Mesenchymal stem cell (in vitro differentiated cells and primary cell): ENCODE measurements at regions not wholly inside any gene's neighbourhood (a gene's known extent, or its start where the extent isn't known, plus 50 kb on each side); places are given as distances from the start of the nearest gene placed in this dataset.

Experiments used
- DNase-seq: peaks from one replicate; pipeline ENCODE4 v3.0.0-alpha.2; 2013
- H2AFZ ChIP-seq: one replicate; pipeline ENCODE4 v1.6.1; 2013; ENCODE audit warnings: low read depth, mild to moderate bottlenecking, control low read depth, inconsistent platforms, low read length, moderate library complexity
- H2AK5ac ChIP-seq: 2 replicates; pipeline ENCODE4 v1.6.1; 2013; ENCODE audit warnings: low read length, moderate library complexity, mild to moderate bottlenecking, inconsistent platforms; ENCODE audit not compliant: severe bottlenecking
- H2BK120ac ChIP-seq: one replicate; pipeline ENCODE4 v1.6.1; 2013; ENCODE audit warnings: low read depth, mild to moderate bottlenecking, inconsistent platforms, low read length, moderate library complexity
- H2BK12ac ChIP-seq, 2 experiments: one replicate each; pipeline ENCODE4 v1.6.1; 2013; ENCODE audit warnings: inconsistent platforms in 2 of 2, low read length in 2 of 2, mild to moderate bottlenecking in 2 of 2, moderate library complexity in 2 of 2, control low read depth in 1 of 2
- H2BK15ac ChIP-seq: one replicate; pipeline ENCODE4 v1.6.1; 2013; ENCODE audit warnings: mild to moderate bottlenecking, low read depth, inconsistent platforms; ENCODE audit not compliant: poor library complexity, severe bottlenecking
- H2BK5ac ChIP-seq: 2 replicates; pipeline ENCODE4 v1.6.1; 2013; ENCODE audit warnings: low read depth, mild to moderate bottlenecking, low read length, control low read depth, inconsistent platforms; ENCODE audit not compliant: poor library complexity, severe bottlenecking
- H3K14ac ChIP-seq, 2 experiments: one replicate each; pipeline ENCODE4 v1.6.1; 2013; ENCODE audit warnings: inconsistent platforms in 2 of 2, low read length in 2 of 2, control low read depth in 1 of 2, mild to moderate bottlenecking in 1 of 2, moderate library complexity in 1 of 2
- H3K18ac ChIP-seq, 2 experiments: one replicate each; pipeline ENCODE4 v1.6.1; 2013; ENCODE audit warnings: inconsistent platforms in 2 of 2, low read length in 2 of 2, control low read depth in 1 of 2, low read depth in 1 of 2, mild to moderate bottlenecking in 1 of 2
- H3K23ac ChIP-seq, 2 experiments: one replicate each; pipeline ENCODE4 v1.6.1; 2013; ENCODE audit warnings: inconsistent platforms in 2 of 2, low read length in 2 of 2, mild to moderate bottlenecking in 2 of 2, moderate library complexity in 2 of 2, control low read depth in 1 of 2
- H3K27ac ChIP-seq: 2 replicates; pipeline ENCODE4 v1.5.1; 2013; ENCODE audit warnings: mild to moderate bottlenecking, moderate library complexity, low read length, control low read depth, inconsistent platforms; ENCODE audit not compliant: poor library complexity, severe bottlenecking
- H3K27me3 ChIP-seq, 2 experiments: 2 replicates each; pipeline versions ENCODE4 v1.6.1 to v1.7.0; 2013; ENCODE audit warnings: low read length in 2 of 2, mild to moderate bottlenecking in 2 of 2, moderate library complexity in 2 of 2, control low read depth in 1 of 2, inconsistent platforms in 1 of 2; ENCODE audit not compliant: control insufficient read depth in 1 of 2, insufficient read depth in 1 of 2
- H3K36me3 ChIP-seq, 2 experiments: 2 replicates each; pipeline versions ENCODE4 v1.6.1 to v1.7.0; 2013; ENCODE audit warnings: low read length in 2 of 2, control low read depth in 1 of 2, inconsistent platforms in 1 of 2, low read depth in 1 of 2, mild to moderate bottlenecking in 1 of 2; ENCODE audit not compliant: insufficient read depth in 2 of 2, control insufficient read depth in 1 of 2
- H3K4ac ChIP-seq, 2 experiments: one replicate each; pipeline ENCODE4 v1.6.1; 2013; ENCODE audit warnings: inconsistent platforms in 2 of 2, low read length in 2 of 2, mild to moderate bottlenecking in 2 of 2, moderate library complexity in 2 of 2, control low read depth in 1 of 2, low read depth in 1 of 2
- H3K4me1 ChIP-seq: 2 replicates; pipeline ENCODE4 v1.6.1; 2013; ENCODE audit warnings: low read depth, low read length, control low read depth; ENCODE audit not compliant: control insufficient read depth, insufficient read depth
- H3K4me2 ChIP-seq: 2 replicates; pipeline ENCODE4 v1.6.1; 2013; ENCODE audit warnings: low read length, mild to moderate bottlenecking, inconsistent platforms; ENCODE audit not compliant: poor library complexity, severe bottlenecking
- H3K4me3 ChIP-seq, 2 experiments: 2 replicates each; pipeline versions ENCODE4 v1.5.1 to v1.7.0; 2013; ENCODE audit warnings: low read length in 2 of 2, mild to moderate bottlenecking in 2 of 2, control low read depth in 1 of 2, low read depth in 1 of 2; ENCODE audit not compliant: insufficient read depth in 1 of 2
- H3K79me1 ChIP-seq: replicated peaks from 2 replicates; pipeline ENCODE4 v1.6.1; 2013; ENCODE audit warnings: mild to moderate bottlenecking, control low read depth, low read length, inconsistent platforms; ENCODE audit not compliant: poor library complexity, severe bottlenecking
- H3K9ac ChIP-seq: 2 replicates; pipeline ENCODE4 v1.7.0; 2013; ENCODE audit warnings: mild to moderate bottlenecking, low read length, moderate library complexity
- H3K9me3 ChIP-seq: 2 replicates; pipeline ENCODE4 v1.7.0; 2013; ENCODE audit warnings: mild to moderate bottlenecking, low read length; ENCODE audit not compliant: control insufficient read depth
- H4K8ac ChIP-seq: one replicate; pipeline ENCODE4 v1.6.1; 2013; ENCODE audit warnings: inconsistent platforms, mild to moderate bottlenecking, low read length, moderate library complexity
- H4K91ac ChIP-seq: one replicate; pipeline ENCODE4 v1.6.1; 2013; ENCODE audit warnings: mild to moderate bottlenecking, low read length, inconsistent platforms
- WGBS: methylation state at CpG from one replicate; pipeline ENCODE4 v1.1.7; 2013; ENCODE audit warnings: mixed read lengths; 5-methylcytosine and 5-hydroxymethylcytosine counted together

DNA sequence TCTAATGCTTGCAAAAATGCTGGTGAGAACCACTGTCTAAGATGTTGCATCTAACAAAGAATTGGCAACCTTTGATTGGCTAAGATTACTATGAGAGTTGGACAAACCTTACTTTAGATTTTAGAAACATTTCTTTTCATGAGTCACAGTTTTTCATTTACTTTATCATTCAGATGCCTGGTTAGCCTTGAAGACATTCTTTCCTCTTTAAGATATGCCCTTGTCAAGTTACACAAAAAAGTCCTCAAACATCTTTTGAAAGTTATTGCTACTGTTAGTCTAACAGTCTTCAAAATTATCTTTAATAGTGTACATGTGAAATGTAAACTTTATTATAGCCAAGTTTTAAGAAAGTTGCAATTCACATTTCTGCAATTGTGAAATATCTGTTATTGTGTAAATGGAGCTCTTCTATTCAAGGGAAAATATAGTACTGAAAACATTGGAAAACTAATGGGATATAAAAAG lies 276.3 kb downstream of the RND3 start:
- no peak overlapping the region for H2BK120ac ChIP-seq
- no peak overlapping the region for H3K4me3 ChIP-seq
- H3K9ac ChIP-seq, result no peak overlapping the region
- no peak overlapping the region for H2BK12ac ChIP-seq
- H3K79me1 ChIP-seq, result no peaks in the 10 kb centered on the region
- no peak overlapping the region for H2BK15ac ChIP-seq
- H3K36me3 ChIP-seq, result no peaks in the 10 kb centered on the region
- no peak overlapping the region for H2BK5ac ChIP-seq
- H3K27ac ChIP-seq, result no peak overlapping the region
- no peak overlapping the region for H3K23ac ChIP-seq
- no peak overlapping the region for H3K4me2 ChIP-seq
- H2AFZ ChIP-seq, result no peak overlapping the region
- H4K91ac ChIP-seq, result no peak overlapping the region
- no peaks in the 10 kb centered on the region for H3K9me3 ChIP-seq
- H3K27me3 ChIP-seq, result no peaks in the 10 kb centered on the region
- H3K14ac ChIP-seq, result no peak overlapping the region
- no peak overlapping the region for H4K8ac ChIP-seq
- peaks cover 3% of the 10 kb centered on the region for H3K4me1 ChIP-seq
- peak; percentile 44 for DNase-seq
- no peak overlapping the region for H3K4ac ChIP-seq
- H2AK5ac ChIP-seq, result no peak overlapping the region
- no peak overlapping the region for H3K18ac ChIP-seq

DNA sequence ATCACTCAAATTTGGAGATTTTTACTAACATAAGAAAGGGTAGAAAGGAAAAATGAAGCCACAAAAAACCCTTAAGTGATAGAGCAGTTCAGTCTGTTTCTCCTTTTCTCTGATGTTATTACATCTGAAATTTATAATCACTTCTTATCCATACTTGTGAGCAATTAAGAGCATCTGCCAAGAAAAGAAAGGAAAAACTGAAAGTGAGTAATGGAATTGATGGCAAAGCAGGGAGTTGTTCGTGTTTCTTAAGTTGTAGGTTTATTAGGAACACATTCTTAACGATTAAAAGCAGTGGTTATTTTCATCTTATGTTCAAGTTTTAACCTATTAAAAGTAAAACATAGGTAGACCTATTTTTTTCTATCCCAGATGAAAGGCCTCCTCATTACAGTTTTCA lies 277.7 kb downstream of the RND3 start:
- H2AFZ ChIP-seq, result no peak overlapping the region
- no peak for DNase-seq
- H4K91ac ChIP-seq, result no peak overlapping the region
- H3K4me1 ChIP-seq, result peaks cover 3% of the 10 kb centered on the region
- no peak overlapping the region for H3K18ac ChIP-seq
- H3K23ac ChIP-seq, result no peak overlapping the region
- H3K4me3 ChIP-seq, result no peak overlapping the region
- H2BK5ac ChIP-seq, result no peak overlapping the region
- no peak overlapping the region for H3K4me2 ChIP-seq
- no peaks in the 10 kb centered on the region for H3K9me3 ChIP-seq
- H3K27ac ChIP-seq, result no peak overlapping the region
- H3K79me1 ChIP-seq, result no peaks in the 10 kb centered on the region
- H2BK15ac ChIP-seq, result no peak overlapping the region
- H3K9ac ChIP-seq, result peak overlapping the region; percentile 46
- H4K8ac ChIP-seq, result no peak overlapping the region
- H2BK120ac ChIP-seq, result no peak overlapping the region
- no peak overlapping the region for H2BK12ac ChIP-seq
- H3K27me3 ChIP-seq, result no peaks in the 10 kb centered on the region
- no peak overlapping the region for H2AK5ac ChIP-seq
- no peaks in the 10 kb centered on the region for H3K36me3 ChIP-seq
- 91% methylated on average over 1 of the region's 2 CpGs for WGBS
- H3K14ac ChIP-seq, result no peak overlapping the region
- H3K4ac ChIP-seq, result no peak overlapping the region

DNA sequence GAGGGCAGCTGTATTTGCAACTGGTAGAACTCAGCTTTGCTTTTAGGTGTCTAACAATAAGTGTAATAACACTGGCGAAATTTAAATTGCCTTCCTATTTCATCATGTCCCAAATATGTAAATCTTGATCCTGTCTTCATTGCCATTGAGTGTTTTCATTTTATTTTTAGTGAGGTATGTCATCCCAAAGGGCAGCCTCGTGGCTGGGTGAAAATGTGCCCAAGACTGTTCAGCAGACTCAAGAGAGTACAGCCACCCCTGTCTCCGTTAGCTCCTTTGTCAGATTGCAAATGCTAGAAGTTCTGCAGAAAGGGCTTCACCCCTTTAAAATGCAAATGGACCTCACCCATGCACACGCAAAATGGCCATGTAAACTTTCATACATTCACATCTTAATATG lies 278.8 kb downstream of the RND3 start:
- Histone ChIP-seq H3K18ac (no peak overlapping the region), H2BK15ac (no peak overlapping the region), H3K9ac (no peak overlapping the region), H2BK120ac (no peak overlapping the region), H3K23ac (no peak overlapping the region), H4K8ac (no peak overlapping the region), H3K27me3 (no peaks in the 10 kb centered on the region), H3K9me3 (no peaks in the 10 kb centered on the region), H4K91ac (no peak overlapping the region), H3K4me1 (peaks cover 3% of the 10 kb centered on the region), H3K79me1 (no peaks in the 10 kb centered on the region), H3K36me3 (no peaks in the 10 kb centered on the region), H2AFZ (no peak overlapping the region), H2BK5ac (no peak overlapping the region), H3K14ac (no peak overlapping the region), H3K27ac (no peak overlapping the region), H2AK5ac (no peak overlapping the region), H3K4me2 (no peak overlapping the region), H2BK12ac (no peak overlapping the region), H3K4ac (no peak overlapping the region), H3K4me3 (no peak overlapping the region)
- 82% methylated on average over 2 of the region's 4 CpGs for WGBS
- DNase-seq, result no peak

DNA sequence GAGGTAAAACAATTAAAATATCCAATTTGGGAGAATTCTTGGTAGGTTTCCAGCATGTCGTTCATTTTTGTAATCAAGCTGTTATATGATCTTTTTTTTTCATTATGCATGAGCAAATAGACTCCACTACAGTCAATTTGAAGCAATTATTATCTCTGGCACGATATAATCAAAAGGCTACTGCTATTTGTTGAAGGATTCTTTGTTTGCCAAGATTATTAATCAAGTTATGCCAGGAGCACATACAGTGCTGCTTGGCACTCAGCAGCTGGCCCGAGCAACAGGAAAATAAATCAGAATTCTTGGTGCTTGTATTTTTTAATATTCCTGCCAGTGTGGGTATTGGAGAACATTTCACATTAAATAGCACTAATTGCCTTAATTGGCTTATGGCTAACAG lies 279.5 kb downstream of the RND3 start:
- Histone ChIP-seq H3K4me1 (peaks cover 3% of the 10 kb centered on the region), H3K4me2 (no peak overlapping the region), H2BK12ac (no peak overlapping the region), H3K9ac (no peak overlapping the region), H4K8ac (no peak overlapping the region), H2BK5ac (no peak overlapping the region), H3K27ac (no peak overlapping the region), H3K4ac (no peak overlapping the region), H3K14ac (no peak overlapping the region), H3K79me1 (no peaks in the 10 kb centered on the region), H2BK120ac (no peak overlapping the region), H3K23ac (no peak overlapping the region), H2BK15ac (no peak overlapping the region), H2AK5ac (no peak overlapping the region), H3K36me3 (no peaks in the 10 kb centered on the region), H3K4me3 (no peak overlapping the region), H4K91ac (no peak overlapping the region), H3K18ac (no peak overlapping the region), H2AFZ (no peak overlapping the region), H3K27me3 (no peaks in the 10 kb centered on the region), H3K9me3 (no peaks in the 10 kb centered on the region)
- 89% methylated on average over 2 of the region's 3 CpGs for WGBS
- DNase-seq, result no peak
